Brain microvascular endothelial cell (primary cell): ENCODE measurements at regions not wholly inside any gene's neighbourhood (a gene's known extent, or its start where the extent isn't known, plus 50 kb on each side); places are given as distances from the start of the nearest gene placed in this dataset.

Experiments used
- DNase-seq: peaks from one replicate; pipeline ENCODE4 v3.0.0-alpha.2; 2020
- H3K27ac ChIP-seq: fragments of 250-450 bp; sonication (Bioruptor Pico); 2 replicates; pipeline ENCODE4 v1.5.1; 2020; ENCODE audit warnings: mild to moderate bottlenecking, moderate library complexity
- H3K27me3 ChIP-seq: fragments of 250-450 bp; sonication (Bioruptor Pico); replicated peaks from 2 replicates; pipeline ENCODE4 v1.5.1; 2020; ENCODE audit warnings: mild to moderate bottlenecking
- H3K36me3 ChIP-seq: fragments of 250-450 bp; sonication (Bioruptor Pico); replicated peaks from 2 replicates; pipeline ENCODE4 v1.5.1; 2020; ENCODE audit warnings: mild to moderate bottlenecking
- H3K4me3 ChIP-seq: 2 replicates; pipeline ENCODE4 v1.5.1; 2011; ENCODE audit warnings: low read depth, mild to moderate bottlenecking, control low read depth, low read length, moderate library complexity
- in situ Hi-C: cut with HindIII; loops from 2 replicates; pipeline ENCODE4 v1.10.0; 2017; ENCODE audit warnings: low sequenced_read_pairs, low pct_ligation_motif_present
- TF ChIP-seq, protein P1 (sequence below): IDR thresholded peaks from 2 replicates; pipeline ENCODE4 v1.5.1; 2011; ENCODE audit warnings: low read depth, mild to moderate bottlenecking, moderate library complexity, low read length, control low read depth, inconsistent platforms; ENCODE audit errors: missing control alignments

DNA sequence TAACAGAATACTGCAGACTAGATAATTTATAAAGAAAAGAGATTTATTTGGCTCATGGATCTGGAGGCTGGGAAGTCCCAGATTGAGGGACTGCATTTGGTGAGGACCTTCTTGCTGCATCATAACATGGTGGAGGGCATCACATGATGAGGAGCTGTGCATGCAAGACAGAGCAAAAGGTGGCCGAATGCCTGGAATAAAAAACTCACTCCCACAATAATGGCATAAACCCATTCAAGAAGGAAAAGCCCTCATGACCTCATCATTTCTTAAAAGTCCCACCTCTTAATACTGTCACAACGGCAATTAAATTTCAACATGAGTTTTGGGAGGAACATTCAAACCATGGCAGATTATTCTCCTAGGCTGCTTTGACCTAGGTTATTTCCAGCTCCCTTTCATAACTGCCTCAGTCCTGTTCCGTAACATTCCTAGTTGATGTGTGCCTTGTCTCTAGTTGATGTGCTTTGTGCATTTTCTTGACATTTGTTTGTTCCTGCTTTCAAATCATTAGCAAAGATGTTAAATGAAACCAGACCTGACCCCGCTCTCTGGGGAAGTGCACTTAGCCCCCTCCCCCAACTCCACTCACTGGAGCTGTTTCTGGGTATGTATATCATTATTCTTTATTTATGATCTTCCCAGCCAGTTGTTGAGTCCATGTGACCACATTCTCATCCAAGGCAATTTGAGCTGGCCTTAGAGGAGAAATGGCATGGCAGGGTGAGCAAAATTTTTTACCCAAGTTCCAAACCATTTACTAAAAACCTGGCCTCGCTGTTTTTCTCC lies 148.5 kb downstream of the GDAP2 start:
- TF ChIP-seq, protein P1, sequence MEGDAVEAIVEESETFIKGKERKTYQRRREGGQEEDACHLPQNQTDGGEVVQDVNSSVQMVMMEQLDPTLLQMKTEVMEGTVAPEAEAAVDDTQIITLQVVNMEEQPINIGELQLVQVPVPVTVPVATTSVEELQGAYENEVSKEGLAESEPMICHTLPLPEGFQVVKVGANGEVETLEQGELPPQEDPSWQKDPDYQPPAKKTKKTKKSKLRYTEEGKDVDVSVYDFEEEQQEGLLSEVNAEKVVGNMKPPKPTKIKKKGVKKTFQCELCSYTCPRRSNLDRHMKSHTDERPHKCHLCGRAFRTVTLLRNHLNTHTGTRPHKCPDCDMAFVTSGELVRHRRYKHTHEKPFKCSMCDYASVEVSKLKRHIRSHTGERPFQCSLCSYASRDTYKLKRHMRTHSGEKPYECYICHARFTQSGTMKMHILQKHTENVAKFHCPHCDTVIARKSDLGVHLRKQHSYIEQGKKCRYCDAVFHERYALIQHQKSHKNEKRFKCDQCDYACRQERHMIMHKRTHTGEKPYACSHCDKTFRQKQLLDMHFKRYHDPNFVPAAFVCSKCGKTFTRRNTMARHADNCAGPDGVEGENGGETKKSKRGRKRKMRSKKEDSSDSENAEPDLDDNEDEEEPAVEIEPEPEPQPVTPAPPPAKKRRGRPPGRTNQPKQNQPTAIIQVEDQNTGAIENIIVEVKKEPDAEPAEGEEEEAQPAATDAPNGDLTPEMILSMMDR, result no peak
- H3K4me3 ChIP-seq, result no peak overlapping the region
- in situ Hi-C loops, result no loop called here
- no peak overlapping the region for H3K27ac ChIP-seq
- H3K27me3 ChIP-seq, result no peaks in the 10 kb centered on the region
- no peak for DNase-seq
- H3K36me3 ChIP-seq, result no peaks in the 10 kb centered on the region

DNA sequence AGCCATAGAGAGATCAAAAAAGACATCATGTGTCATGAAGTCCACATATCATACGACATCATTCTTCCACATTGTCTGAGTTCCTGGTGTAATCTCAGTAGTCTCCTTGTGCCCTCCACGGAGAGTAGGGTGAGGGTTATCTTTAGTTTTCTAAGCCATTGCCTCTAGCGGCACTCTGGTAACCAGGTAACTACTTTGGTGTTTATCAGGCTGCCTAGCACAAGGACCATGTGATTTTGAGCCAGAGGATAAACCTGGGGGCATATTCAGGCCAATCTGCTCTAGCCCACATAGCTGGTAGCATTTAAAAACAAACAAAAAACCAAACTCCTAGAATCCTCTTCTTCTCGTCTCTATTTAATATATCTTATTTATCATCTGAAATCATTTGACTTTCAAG lies 147.4 kb downstream of the GDAP2 start:
- Histone ChIP-seq H3K27ac (no peak overlapping the region), H3K36me3 (no peaks in the 10 kb centered on the region), H3K27me3 (no peaks in the 10 kb centered on the region), H3K4me3 (no peak overlapping the region)
- TF ChIP-seq, protein P1, result no peak
- in situ Hi-C loops, result no loop called here
- DNase-seq, result no peak

DNA sequence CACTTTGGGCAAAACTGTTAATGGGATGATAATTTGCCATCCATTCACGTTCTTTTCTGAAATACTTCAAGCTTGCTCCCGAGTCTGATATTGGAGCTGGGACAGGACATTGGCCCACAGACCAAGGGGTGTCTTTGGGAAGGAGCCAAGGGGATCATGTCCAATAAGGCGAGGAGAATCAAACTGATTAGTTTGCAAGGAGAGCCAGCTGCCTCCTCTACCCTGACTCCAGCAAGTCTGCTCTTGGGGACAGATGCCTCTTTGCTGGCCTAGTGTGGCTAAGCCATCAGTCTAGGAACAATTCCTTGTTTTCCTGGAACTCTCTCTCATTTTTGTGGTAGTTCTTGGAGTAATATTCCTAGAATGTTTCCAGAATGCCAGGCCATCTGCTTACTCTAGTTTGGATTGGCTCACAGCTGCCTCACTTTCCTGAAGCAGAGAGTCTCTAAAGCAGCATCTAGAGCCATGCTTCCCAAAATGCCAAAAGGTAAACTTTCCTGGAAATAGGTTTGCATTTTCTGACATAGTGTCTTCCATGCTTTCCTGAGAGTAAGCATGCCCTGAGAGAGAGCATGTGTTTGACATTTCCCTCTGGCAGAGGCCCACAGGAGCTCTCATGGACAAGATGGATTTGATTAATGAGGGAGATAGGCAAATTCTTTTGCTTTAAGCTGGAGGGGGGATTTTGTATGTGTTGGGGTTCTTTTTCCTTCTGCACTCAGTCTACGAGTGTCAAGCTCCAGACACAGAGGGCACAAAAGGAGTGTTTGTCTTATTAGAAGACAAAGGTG lies 145.6 kb downstream of the GDAP2 start:
- H3K27ac ChIP-seq, result no peak overlapping the region
- H3K36me3 ChIP-seq, result no peaks in the 10 kb centered on the region
- no peak for DNase-seq
- H3K4me3 ChIP-seq, result no peak overlapping the region
- in situ Hi-C loops, result no loop called here
- no peaks in the 10 kb centered on the region for H3K27me3 ChIP-seq
- TF ChIP-seq, protein P1, result no peak

DNA sequence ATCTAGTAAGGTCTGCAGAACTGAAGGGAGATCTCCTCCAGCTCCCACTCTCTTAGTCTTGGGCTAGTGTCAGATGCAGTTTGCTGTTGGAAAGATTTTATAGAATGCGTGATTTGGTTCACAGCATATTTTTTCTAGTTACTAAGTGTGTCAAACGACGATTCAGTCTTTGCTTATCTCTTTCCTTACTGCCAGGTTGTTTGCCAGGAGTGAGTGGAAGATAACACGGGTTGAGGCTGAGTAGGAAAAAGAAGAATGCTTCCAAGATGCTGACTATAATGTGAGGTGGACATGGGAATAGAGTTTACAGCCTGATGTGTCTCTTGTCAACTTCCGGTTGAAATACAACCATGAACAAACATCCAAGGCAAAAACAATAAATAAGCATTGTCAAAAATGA lies 141.4 kb downstream of the GDAP2 start:
- DNase-seq, result no peak

DNA sequence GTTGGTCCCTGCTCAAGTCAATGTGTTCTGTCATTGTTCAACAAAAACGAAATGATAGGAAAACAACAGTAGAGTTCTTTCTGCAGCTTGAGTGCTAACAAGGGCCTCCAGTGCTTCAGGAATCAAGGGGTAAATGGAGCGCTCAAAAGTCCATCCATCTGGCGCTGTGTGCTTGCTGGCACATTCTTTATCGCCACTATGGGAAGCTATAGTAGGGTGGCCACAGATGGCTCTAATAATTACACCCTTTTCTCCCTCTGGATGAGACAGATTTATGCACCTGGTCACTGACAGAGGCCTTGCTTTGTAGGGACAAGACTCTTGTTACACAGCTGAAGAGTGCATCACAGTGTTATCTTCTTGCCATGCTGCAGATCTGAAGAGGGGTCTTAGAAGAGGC lies 136.0 kb downstream of the GDAP2 start:
- no peak overlapping the region for H3K4me3 ChIP-seq
- TF ChIP-seq, protein P1, result no peak
- H3K27me3 ChIP-seq, result no peaks in the 10 kb centered on the region
- in situ Hi-C loops, result no loop called here
- H3K27ac ChIP-seq, result no peak overlapping the region
- DNase-seq, result no peak
- no peaks in the 10 kb centered on the region for H3K36me3 ChIP-seq

More for the DNA sequence above, 141.4 kb downstream of the GDAP2 start:
- no peaks in the 10 kb centered on the region for H3K27me3 ChIP-seq
- no peak overlapping the region for H3K27ac ChIP-seq
- TF ChIP-seq, protein P1, result no peak
- in situ Hi-C loops, result no loop called here
- no peaks in the 10 kb centered on the region for H3K36me3 ChIP-seq
- no peak overlapping the region for H3K4me3 ChIP-seq
